ENCODE measurements at regions not wholly inside any gene's neighbourhood (a gene's known extent, or its start where the extent isn't known, plus 50 kb on each side); places are given as distances from the start of the nearest gene placed in this dataset.
"Not testable (repeated sequence)": the region's sequence is repeated elsewhere in the genome, so short reads cannot be mapped to it uniquely, and the experiment has no call there.

DNA sequence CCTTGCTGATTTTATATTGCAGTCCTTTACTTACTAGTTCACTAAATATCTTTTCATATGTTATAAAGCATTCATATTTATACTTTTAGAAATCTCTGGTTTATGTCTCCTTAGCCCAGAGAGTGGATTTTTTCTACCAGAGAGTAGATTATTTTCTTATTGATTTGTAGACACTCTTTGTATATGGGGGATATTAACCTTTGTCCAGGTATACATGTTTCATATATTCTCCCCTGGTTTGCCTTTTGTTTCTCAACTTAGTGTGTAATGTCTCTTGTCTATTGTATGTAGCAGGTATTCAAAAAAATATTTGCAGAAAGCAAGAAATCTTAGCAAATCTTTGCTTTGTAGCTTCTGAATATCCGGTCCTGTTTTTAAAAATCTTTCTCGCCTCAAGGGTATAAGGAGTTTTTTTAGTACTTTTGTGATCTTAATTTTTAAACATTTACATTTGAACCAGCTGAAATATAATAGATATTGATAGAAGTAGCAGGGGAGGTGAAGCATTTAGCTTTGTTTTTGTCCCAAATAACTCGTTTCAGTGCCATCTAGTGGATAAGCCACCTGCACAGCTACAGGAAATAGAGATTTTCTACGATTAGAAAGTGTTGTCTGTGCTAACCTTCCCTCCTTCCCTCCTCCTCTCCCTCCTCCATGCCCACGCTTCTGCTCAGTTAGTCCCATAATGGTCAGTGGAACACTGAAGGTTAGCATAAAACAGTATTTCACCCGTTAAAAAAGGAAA lies 97.0 kb downstream of the PHETA1 start:
- no peak for DNase-seq

- no peak for DNase-seq
These were observed 98.1 kb downstream of the PHETA1 start for GRCh38 chr12:111270774-111271173.

DNA sequence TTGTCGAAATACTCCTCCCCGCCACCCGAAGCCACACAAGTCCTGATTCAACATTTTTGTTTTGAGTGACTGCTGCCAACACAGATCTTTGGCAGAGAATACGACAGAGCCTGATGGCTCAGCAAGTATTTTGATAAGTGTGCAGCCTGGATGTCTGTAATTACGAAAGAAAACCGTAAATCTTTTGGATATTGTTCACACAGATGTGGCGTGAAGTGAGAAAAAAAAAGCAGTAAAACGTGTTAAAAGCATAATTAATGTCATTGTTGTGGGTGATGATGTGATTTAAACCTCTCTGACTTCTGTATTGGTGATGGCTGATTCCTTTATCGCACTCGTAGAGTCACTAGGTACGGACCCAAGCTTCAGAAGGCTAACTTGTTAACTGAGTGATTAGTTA lies 98.7 kb downstream of the PHETA1 start:
- DNase-seq: peak in 1 of 2 experiments; percentile 10

- no peak for DNase-seq
These were observed 99.2 kb downstream of the PHETA1 start for GRCh38 chr12:111269718-111270117.

DNA sequence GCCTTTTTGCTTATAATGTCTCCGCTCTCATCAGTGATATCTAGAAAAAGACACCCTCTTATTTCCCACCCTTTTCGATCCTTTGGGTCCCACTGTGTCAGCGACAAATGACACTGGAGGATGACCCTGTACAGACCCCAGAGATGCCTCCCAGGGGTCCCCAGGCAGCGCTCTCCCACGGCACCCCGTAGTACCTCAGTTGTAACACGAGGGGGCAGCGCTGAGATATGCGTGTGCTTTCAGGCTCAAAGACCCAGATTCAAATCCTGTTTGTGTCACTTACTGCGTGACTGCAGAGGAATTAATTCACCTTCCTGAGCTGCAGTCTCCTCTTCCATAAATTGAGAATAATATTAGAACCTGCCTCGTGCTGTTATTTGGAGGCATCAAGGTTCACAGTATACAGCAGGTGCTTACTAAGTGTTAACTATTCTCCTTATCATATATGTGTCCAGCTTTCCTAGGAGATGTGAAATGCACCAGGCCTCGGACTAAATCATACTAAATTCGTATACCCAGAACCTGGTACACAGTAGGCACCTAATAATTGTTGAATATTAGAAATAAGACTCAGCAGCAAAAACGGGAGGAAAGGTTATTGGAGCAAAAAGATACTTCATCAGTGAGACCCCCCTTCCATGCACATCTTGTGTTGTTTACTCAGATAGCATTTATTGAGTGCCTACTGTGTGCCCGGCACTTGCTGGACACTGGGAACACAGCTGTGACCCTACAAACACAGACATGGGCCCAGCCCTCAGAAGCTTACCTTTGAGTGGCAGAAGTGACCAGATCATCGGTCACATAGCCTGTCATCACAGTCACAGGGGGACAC lies 99.9 kb downstream of the PHETA1 start:
- DNase-seq: peak in 1 of 2 experiments; percentile 7

DNA sequence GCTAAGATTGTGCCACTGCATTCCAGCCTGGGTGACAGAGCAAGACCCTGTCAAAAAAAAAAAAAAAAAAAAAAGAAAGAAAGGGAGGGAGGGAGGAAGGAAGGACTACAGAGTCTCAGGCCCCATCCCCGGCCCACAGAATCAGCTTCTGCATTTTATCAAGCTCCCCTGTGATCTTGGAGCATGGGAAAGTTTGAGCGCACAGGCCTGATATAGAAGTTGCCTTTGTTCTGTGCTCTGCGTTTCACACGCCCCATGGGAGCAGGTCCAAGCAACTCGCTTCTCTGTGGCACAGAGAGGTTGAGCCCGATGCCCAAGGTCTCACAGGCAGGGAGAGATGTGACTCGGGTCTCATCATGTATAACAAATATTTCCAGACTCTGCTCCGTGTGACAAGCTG lies 101.8 kb downstream of the PHETA1 start:
- no peak for DNase-seq

DNA sequence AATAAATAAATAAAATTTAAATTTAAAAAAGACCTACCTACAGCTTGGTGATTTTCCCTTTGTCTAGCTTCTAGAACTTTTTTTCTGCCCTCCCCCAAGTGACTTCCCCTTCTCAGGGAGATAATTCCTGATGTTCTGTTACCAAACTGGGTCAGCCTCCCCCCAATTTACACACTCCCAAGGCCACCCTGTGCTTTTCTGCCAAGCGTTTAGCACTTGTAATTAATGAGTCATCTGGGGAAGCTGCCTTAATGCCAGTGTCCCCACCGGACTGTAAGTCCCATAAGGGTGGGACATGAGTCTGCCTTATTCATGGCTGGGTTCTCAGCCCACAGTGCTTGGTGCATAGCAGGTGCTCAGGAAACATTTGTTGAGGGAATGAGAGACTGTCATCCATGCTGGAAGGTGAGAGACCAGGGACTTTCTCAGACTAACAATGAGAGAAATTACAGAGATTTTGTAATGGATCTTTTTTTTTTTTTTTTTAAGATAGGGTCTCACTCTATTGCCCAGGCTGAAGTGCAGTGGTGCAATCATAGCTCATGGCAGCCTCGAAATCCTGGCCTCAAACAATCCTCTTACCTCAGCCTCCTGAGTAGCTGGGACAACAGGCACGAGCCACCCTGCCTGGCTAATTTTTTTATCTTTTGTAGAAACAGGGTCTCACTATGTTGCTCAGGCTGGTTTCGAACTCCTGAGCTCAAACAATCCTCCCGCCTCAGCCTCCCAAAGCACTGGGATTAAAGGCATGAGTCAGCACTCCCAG lies 106.8 kb downstream of the PHETA1 start:
- DNase-seq: no peak

- DNase-seq: no peak
These were observed 108.2 kb downstream of the PHETA1 start for GRCh38 chr12:111260732-111261131.

GRCh38 chr12:111259231-111259630 lies 109.7 kb downstream of the PHETA1 start:
- no peak for DNase-seq

DNA sequence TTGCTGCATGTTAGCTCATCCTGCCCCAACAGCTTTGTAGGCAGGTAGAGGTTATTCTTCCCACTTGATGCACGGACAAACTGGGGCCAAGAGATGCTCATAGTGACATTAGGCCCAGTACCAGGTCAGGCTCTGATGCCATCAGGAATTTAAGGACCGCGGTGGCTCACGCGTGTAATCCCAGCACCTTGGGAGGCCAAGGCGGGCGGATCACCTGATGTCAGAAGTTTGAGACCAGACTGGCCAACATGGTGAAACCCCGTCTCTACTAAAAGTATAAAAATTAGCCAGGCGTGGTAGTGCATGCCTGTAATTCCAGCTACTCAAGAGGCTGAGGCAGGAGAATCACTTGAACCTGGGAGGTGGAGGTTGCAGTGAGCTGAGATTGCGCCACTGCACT lies 110.8 kb downstream of the PHETA1 start:
- DNase-seq: not testable (repeated sequence)

GRCh38 chr12:111257435-111257902 lies 111.4 kb downstream of the PHETA1 start:
- DNase-seq: no peak

DNA sequence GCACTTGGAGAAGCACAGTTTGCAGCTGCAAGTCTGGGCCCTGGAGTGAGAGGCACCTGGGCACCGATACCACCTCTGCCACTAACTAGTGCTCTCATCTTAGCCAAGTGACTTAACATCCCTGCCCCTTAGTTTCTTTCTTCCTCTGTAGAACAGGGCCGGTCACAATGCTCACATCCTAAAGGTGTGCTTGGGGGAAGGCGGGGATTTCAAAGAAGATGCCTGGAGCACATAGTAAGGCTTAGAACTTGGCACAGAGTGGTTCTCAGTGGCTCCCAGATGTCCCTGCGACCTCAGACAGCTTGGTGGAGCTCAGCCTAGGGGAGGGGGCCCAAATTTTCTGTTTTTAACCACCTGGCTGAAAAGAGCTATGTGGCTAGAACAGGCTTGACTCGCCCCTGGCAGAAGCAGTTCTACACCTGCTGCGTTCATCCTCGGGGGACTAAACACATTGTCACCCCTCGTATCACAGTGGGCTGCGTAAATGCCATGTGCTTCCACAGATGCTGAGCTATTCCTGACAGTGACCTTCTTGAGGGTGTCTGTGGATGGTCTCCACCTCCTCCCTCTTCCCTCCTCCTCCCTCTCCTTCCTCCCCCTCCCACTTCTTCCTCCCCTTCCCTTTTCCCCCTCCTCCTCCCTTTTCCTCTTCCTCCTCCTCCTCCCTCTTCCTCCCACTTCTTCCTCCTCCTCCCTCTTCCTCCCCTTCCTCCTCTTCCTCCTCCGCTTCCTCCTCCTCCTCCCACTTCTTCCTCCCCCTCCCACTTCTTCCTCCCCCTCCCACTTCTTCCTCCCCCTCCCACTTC lies 112.1 kb downstream of the PHETA1 start:
- DNase-seq: no peak

DNA sequence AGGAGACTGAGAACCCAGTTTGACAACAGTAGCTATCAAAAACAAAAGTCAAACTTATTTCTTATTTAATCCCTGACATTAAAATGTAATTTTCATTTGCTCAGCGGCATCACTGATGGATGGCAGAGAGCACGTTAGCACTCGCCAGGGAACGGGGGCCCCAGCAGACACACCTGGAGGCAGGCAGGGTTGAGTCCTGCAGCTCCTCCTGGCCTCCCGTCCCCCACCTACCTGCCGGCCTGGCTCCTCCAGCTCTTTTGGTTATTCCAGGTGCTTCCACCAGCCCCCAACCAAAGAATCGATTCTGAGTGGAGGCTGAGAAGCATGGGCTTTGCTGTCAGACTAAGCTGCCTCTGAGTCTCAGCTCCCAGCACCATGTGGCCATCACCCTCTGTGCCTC lies 113.6 kb downstream of the PHETA1 start:
- no peak for DNase-seq

DNA sequence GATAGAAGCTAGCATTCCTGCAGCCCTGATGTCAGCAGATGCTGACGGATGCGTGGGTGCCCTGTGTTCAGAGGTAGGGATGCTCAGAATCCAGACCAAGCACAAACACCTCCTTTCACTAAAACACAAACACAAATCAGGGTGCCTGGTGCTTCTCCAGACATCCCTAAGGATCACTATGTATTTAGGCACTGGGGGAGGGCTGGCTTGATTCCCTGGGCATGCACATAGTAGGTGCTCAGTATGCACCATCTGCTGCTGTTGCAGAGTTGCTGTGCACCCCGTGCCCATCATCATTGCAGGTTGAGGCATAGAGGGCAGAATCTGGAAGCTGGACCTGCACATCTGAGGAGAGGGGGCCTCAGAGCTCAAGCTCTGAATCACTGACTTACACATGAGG lies 114.8 kb downstream of the PHETA1 start:
- DNase-seq: no peak

GRCh38 chr12:111253213-111253612 lies 115.7 kb downstream of the PHETA1 start:
- DNase-seq: no peak

DNA sequence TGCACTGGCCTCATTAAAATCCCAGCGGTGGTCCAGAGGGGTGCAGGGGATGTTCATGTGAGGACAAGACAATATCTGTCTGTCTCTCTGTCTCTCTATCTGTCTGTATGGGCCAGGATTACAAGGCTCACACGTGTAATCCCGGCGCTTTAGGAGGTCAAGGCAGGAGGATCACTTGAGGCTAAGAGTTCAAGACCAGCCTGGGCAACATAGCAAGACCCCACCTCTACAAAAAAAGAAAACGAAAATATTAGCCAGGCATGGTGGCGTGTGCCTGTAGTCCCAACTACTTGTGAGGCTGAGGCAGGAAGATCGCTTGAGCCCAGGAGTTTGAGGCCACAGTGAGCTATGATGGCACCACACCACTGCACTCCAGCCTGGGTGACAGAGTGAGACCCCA lies 117.1 kb downstream of the PHETA1 start:
- no peak for DNase-seq

DNA sequence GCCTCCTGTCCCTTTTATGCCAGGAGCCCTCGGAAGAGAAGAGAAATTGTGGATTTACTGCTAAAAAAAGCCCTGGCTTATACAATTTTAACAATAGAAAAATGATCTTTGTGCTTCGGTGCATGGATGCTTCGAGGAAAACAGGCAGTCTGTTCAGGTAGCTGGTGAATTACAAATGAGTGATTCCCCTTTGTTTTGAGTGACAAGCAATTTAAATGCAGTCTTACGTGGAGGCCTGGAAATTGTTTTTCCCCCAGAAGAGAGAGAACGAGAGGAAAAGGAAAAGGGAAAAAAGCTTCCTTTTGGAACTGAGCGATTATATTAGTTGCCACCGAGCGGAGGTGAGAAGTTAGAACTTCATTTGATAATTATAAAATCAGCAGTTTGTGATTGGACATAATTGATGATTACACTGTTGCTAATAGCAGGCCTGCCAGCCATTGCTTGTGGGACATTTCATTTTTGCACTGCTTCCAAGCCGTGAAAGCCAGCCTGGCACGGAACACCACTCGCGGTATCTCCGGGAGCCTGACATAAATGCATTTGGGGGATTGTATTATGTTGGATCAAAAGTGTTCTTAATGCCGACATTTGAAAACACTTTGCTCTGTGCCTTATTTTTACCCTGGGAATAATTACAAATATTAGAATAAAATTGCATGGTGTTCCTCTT lies 117.7 kb downstream of the PHETA1 start:
- DNase-seq: no peak

DNA sequence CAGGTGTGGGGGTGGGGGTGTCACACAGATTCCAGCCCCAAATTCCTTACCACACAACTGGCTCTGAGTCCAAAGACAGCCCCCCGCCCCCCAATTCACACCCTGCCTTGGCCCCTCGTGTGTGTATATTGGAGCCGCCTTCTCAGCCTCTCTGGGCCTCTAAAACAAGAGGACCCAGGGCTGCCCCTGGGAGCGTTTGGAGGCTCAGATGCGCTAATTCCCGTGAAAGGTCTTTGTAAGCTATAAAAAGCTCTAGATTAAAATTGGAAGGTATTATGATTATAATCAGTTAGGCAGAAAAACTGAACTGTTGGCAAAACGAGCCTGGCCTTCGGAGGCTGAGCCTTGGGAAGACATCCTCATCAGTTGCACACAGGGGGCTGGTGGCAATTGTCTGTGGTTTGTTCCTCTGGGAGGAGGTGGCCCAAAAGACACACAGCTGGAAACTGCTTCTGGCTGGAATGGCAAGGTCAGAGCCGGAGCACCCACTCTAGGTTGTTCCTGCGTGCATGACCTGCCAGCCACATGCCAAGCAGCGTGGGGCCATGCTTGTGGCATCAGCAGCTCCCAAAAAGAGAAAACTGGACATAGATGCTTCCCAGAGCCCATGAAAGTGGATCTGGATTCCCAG lies 118.5 kb downstream of the PHETA1 start:
- no peak for DNase-seq

DNA sequence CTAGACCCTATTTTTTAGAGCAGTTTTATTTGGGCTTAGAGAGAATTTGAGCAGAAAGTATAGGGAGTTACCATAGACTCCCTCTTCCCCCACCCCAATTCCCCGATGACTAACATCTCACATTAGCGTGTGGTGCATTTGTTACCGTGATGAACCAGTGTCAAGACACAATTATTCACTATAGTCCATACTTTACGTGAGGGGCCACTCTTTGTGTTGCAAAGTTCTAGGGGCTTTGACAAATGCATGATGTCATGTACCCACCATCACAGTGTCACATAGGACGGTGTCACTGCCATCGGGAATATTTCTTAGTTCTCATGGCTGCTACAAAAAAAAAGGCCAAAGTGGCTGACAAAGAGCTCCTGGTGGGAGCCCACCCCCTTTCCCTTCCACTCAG lies 119.1 kb downstream of the PHETA1 start:
- DNase-seq: no peak

- no peak for DNase-seq
These were observed 119.9 kb downstream of the PHETA1 start for GRCh38 chr12:111249018-111249370.

- no peak for DNase-seq
These were observed 120.5 kb downstream of the PHETA1 start for GRCh38 chr12:111248236-111249017.
